SU-DHL-6 (cell line): ENCODE measurements at regions not wholly inside any gene's neighbourhood (a gene's known extent, or its start where the extent isn't known, plus 50 kb on each side); places are given as distances from the start of the nearest gene placed in this dataset.

Experiments
- EZH2phosphoT487 ChIP-seq: fragments of 200-600 bp; sonication (generic), shearing (Covaris generic); conservative IDR thresholded peaks from 2 replicates; pipeline ENCODE4 v1.6.1; 2018; ENCODE audit warnings: mild to moderate bottlenecking, antibody characterized with exemption, low read length, moderate library complexity, mixed read lengths
- TF ChIP-seq, protein P1 (sequence below): fragments of 200-600 bp; sonication (generic); IDR thresholded peaks from one replicate; pipeline ENCODE4 v1.5.1; 2017; ENCODE audit warnings: antibody characterized with exemption, mild to moderate bottlenecking, low read length, moderate library complexity; ENCODE audit not compliant: insufficient read depth, poor library complexity, severe bottlenecking

GRCh38 chr10:131636841-131637724, 263.7 kb upstream of the PPP2R2D start:
- TF ChIP-seq, protein P1, sequence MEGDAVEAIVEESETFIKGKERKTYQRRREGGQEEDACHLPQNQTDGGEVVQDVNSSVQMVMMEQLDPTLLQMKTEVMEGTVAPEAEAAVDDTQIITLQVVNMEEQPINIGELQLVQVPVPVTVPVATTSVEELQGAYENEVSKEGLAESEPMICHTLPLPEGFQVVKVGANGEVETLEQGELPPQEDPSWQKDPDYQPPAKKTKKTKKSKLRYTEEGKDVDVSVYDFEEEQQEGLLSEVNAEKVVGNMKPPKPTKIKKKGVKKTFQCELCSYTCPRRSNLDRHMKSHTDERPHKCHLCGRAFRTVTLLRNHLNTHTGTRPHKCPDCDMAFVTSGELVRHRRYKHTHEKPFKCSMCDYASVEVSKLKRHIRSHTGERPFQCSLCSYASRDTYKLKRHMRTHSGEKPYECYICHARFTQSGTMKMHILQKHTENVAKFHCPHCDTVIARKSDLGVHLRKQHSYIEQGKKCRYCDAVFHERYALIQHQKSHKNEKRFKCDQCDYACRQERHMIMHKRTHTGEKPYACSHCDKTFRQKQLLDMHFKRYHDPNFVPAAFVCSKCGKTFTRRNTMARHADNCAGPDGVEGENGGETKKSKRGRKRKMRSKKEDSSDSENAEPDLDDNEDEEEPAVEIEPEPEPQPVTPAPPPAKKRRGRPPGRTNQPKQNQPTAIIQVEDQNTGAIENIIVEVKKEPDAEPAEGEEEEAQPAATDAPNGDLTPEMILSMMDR, result no peak
- no peak for TF ChIP-seq EZH2phosphoT487
